ENCODE measurements at regions not wholly inside any gene's neighbourhood (a gene's known extent, or its start where the extent isn't known, plus 50 kb on each side); places are given as distances from the start of the nearest gene placed in this dataset.
A peak's percentile ranks its signal among the peaks of the same experiment; 100 is the strongest.
"Not testable (repeated sequence)": the region's sequence is repeated elsewhere in the genome, so short reads cannot be mapped to it uniquely, and the experiment has no call there.

DNA sequence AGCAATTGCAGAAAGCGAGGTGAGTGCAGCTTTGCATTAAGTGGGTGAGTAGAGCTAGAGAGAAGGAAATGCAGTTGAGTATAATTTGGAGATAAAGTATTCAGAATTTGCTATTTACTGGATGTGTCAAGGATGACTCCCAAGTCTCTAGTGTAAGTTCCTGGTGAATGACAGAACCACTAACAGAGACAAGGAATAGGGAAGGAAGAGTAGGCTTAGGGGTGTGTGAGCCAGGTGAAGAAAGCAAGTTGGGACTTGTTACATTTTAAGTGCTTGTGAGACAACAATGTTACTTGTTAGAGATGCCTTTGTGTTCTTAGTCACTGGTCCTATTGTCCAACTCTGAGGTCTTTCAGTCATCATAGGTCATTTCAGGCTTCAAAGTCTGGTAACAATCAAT, 70.8 kb downstream of the TBC1D26 start:
- H3K4me1 Mint-ChIP-seq (ENCODE audit: low read depth); DNase-seq; H3K27ac Mint-ChIP-seq; H3K27me3 Mint-ChIP-seq; CTCF ChIA-PET; H3K36me3 Mint-ChIP-seq; intact Hi-C loops (cut with micrococcal nuclease); POLR2A ChIA-PET; H3K4me3 Mint-ChIP-seq; H3K9me3 Mint-ChIP-seq: not testable (repeated sequence)

DNA sequence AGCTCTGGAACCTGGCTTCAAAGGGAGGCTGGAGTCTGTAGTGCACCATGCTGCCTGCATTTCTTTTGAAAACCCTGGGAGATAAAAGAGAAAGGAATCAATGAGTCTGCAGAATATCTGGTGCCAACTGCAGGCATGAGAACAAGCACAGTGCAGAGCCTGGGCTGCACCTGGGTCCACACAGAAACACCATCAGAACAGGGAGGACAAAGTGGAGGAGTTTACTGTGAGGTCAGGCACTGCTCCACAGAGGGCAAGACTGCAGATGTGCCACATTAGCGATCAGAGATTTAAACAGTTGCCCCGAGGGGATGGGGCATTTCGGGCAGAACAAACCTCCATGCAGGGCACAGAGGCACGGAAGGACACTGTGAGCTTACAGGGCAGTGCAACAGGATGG, 74.7 kb downstream of the TBC1D26 start:
- H3K9me3 Mint-ChIP-seq; H3K36me3 Mint-ChIP-seq; H3K27ac Mint-ChIP-seq; H3K27me3 Mint-ChIP-seq; CTCF ChIA-PET; H3K4me1 Mint-ChIP-seq (ENCODE audit: low read depth); POLR2A ChIA-PET; DNase-seq; intact Hi-C loops (cut with micrococcal nuclease); H3K4me3 Mint-ChIP-seq: not testable (repeated sequence)

DNA sequence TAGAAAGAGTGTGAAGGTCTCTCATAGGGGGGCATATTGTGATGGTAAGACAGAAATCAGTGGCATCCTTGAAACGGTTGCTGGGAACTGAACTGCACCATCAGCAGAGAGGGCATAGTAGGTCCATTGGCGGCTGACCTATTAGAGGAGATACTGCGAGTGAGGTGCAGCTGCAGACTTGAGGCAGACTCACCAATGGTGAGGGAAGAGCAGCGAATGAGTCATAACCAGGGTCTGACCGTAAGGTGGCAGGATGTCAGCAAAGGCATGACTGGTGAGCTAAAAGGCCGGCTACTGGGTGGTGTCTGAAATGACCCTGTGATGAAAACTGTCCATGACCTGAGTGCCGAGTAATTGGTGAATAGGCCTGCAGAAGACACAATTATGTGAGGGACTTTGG, 81.3 kb downstream of the TBC1D26 start:
- H3K27ac Mint-ChIP-seq; POLR2A ChIA-PET; H3K4me3 Mint-ChIP-seq; intact Hi-C loops (cut with micrococcal nuclease); DNase-seq; CTCF ChIA-PET; H3K4me1 Mint-ChIP-seq (ENCODE audit: low read depth); H3K27me3 Mint-ChIP-seq; H3K9me3 Mint-ChIP-seq; H3K36me3 Mint-ChIP-seq: not testable (repeated sequence)

DNA sequence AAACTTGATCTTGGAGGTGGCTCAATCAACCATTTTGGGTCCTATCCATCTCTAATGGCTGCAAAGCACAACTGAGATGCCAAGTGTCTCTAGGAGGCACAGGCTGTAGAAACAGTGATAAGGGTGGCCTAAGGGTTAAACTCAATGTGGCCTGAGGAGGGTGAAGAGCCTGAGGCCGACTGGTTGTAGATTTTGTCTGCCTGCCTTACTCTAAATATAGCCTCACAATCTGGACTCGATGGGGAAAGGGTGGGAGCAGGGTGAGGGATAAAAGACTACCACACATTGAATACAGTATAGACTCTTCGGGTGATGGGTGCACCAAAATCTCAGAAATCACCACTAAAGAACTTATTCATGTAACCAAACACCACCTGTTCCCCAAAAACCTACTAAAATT, 81.9 kb downstream of the TBC1D26 start:
- H3K27me3 Mint-ChIP-seq; intact Hi-C loops (cut with micrococcal nuclease): not testable (repeated sequence)

GRCh38 chr17:15817861-15818260, 85.8 kb downstream of the TBC1D26 start:
- CTCF ChIA-PET; H3K4me3 Mint-ChIP-seq; DNase-seq; H3K9me3 Mint-ChIP-seq; H3K4me1 Mint-ChIP-seq (ENCODE audit: low read depth); H3K27me3 Mint-ChIP-seq; POLR2A ChIA-PET; H3K27ac Mint-ChIP-seq; intact Hi-C loops (cut with micrococcal nuclease); H3K36me3 Mint-ChIP-seq: not testable (repeated sequence)

More for the DNA sequence above, 81.9 kb downstream of the TBC1D26 start:
- DNase-seq; H3K27ac Mint-ChIP-seq; POLR2A ChIA-PET; H3K4me3 Mint-ChIP-seq; H3K36me3 Mint-ChIP-seq; H3K9me3 Mint-ChIP-seq; H3K4me1 Mint-ChIP-seq (ENCODE audit: low read depth); CTCF ChIA-PET: not testable (repeated sequence)

DNA sequence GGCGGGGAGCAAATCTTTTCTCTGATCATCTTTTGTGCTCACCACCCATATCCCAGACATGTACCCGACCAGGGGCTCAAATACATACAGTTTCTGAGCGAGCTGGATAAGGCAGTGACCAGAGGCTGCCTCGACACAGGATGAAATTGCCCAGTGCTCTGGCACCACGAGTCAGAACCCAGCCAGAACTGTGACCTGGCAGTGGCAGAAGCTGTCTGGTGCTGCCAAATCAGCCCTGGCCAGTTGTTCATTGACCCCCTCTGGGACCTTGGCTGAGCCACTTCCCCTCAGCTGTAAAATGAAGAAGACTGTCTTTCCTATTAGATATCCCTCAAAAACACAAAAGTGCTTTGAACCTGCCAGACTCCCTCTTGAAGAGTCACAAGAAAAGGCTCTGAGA, 90.2 kb downstream of the TBC1D26 start:
- H3K4me3 Mint-ChIP-seq; H3K36me3 Mint-ChIP-seq; H3K27me3 Mint-ChIP-seq; H3K27ac Mint-ChIP-seq; intact Hi-C loops (cut with micrococcal nuclease); CTCF ChIA-PET; H3K9me3 Mint-ChIP-seq; POLR2A ChIA-PET; DNase-seq; H3K4me1 Mint-ChIP-seq (ENCODE audit: low read depth): not testable (repeated sequence)

GRCh38 chr17:15828727-15829314, 96.7 kb downstream of the TBC1D26 start:
- H3K27ac Mint-ChIP-seq, H3K36me3 Mint-ChIP-seq, H3K4me3 Mint-ChIP-seq, POLR2A ChIA-PET, H3K9me3 Mint-ChIP-seq: not testable (repeated sequence)
- CTCF ChIA-PET, result interaction anchor here (1.3 to 2.5 kb wide), 3 partner anchors 166 to 193 kb away, joined by 3 to 22 read pairs (median 4); partner anchors contain the start of genes TTC19 and ZSWIM7
- peaks cover 15% of the 10 kb centered on the region for H3K4me1 Mint-ChIP-seq (ENCODE audit: low read depth)
- intact Hi-C loops (cut with micrococcal nuclease), result loop anchor here (1.0 kb wide), 1 partner anchor 169 kb away; no protein-coding TSS in a partner anchor
- DNase-seq, result peak; percentile 84
- peaks cover 12% of the 10 kb centered on the region for H3K27me3 Mint-ChIP-seq

DNA sequence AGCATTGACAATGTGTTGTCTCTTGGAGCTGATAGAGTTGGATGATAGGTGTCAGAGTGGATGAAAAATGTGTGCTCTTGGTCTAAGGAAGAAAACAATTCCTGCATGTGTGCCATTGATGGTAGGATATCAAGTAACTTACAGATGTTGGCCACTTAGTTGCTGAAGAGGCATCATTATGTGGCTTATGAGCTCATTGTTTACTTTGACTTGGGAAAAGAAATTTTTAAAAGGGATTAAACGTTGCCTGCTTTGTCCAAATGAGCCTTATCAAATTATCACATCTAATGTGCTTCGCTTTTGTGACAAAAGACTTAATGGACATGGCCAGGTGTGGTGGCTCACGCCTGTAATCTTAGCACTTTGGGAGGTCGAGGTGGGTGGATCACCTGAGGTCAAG, 98.1 kb downstream of the TBC1D26 start:
- CTCF ChIA-PET, H3K9me3 Mint-ChIP-seq: not testable (repeated sequence)

DNA sequence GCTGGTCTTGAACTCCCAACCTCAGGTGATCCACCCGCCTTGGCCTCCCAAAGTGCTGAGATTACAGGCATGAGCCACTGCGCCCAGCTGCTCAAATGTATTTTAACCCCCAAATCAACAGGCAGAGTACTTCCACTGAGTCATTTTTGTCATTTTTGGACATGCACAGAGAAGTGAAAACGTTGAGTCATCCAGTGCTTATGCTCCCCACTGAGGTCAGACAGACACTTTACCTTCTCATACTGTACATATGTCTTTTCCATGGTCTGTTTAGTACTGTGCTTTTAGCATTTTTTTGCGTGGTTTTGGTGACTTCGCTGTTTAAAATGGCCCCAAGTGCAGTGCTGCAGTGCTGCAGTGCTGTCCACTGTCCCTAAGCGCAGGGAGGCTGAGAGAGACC, 99.1 kb downstream of the TBC1D26 start:
- intact Hi-C loops (cut with micrococcal nuclease), result loop anchor here (1.0 kb wide), 1 partner anchor 128 kb away; no protein-coding TSS in a partner anchor
- peaks cover 15% of the 10 kb centered on the region for H3K4me1 Mint-ChIP-seq (ENCODE audit: low read depth)
- peak; percentile 52 for DNase-seq
- H3K9me3 Mint-ChIP-seq, H3K4me3 Mint-ChIP-seq, H3K36me3 Mint-ChIP-seq, H3K27me3 Mint-ChIP-seq, POLR2A ChIA-PET, H3K27ac Mint-ChIP-seq, CTCF ChIA-PET: not testable (repeated sequence)

More for the DNA sequence above, 98.1 kb downstream of the TBC1D26 start:
- DNase-seq; H3K27ac Mint-ChIP-seq; POLR2A ChIA-PET; H3K27me3 Mint-ChIP-seq; intact Hi-C loops (cut with micrococcal nuclease); H3K36me3 Mint-ChIP-seq; H3K4me3 Mint-ChIP-seq: not testable (repeated sequence)
- peaks cover 15% of the 10 kb centered on the region for H3K4me1 Mint-ChIP-seq (ENCODE audit: low read depth)

DNA sequence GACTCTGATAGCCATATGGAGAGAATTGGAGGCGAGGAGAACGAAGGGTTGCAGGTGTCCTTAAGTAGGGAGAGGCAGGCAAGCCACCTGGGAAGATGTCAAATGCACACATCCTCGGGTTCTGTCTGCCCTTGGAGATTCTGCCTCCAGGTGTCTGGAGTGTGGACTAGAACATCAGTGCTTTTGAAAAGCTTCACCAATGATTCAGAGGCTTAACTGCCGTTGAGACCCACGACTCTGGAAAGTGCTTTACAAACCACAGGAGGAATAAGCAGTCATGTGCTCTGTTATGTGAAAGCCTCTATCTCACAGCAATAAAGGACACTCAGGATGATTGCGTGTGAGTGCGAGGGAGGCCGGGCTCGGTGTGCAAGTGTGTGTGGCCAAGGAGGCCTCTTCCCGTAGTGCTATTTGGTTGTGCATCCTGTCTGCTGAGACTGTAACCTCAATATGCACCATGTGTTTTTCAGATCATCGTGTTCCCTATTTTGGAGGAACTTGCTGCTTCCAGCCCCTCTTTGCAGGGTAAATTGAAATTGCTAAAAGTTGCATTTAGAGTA, 100.9 kb downstream of the TBC1D26 start:
- H3K9me3 Mint-ChIP-seq; CTCF ChIA-PET; H3K4me3 Mint-ChIP-seq; POLR2A ChIA-PET; intact Hi-C loops (cut with micrococcal nuclease); DNase-seq; H3K36me3 Mint-ChIP-seq; H3K27me3 Mint-ChIP-seq; H3K27ac Mint-ChIP-seq: not testable (repeated sequence)
- peaks cover 15% of the 10 kb centered on the region for H3K4me1 Mint-ChIP-seq (ENCODE audit: low read depth)

DNA sequence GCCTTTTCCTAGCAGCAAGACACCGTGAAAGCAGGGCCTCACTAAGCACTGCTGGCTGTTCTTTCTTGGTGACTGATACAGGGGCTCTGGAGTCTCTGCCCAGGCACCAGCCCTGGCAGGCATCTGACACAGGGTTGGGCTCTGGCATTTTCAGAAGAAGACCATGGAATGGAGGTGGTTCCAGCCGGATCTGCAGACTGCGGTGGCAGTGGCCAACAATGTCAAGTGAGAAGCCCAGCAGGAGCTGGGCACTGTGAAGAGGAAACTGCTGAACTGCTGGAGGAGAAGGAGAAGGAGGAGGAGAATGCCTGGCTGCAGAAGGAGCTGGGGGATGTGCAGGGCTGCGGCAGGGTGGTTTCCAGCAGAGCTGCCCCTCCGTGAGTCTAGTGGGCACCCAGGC, 101.8 kb downstream of the TBC1D26 start:
- H3K27me3 Mint-ChIP-seq; POLR2A ChIA-PET; H3K36me3 Mint-ChIP-seq; H3K4me3 Mint-ChIP-seq; CTCF ChIA-PET; H3K9me3 Mint-ChIP-seq; H3K27ac Mint-ChIP-seq; DNase-seq; intact Hi-C loops (cut with micrococcal nuclease): not testable (repeated sequence)
- H3K4me1 Mint-ChIP-seq (ENCODE audit: low read depth), result peaks cover 11% of the 10 kb centered on the region

DNA sequence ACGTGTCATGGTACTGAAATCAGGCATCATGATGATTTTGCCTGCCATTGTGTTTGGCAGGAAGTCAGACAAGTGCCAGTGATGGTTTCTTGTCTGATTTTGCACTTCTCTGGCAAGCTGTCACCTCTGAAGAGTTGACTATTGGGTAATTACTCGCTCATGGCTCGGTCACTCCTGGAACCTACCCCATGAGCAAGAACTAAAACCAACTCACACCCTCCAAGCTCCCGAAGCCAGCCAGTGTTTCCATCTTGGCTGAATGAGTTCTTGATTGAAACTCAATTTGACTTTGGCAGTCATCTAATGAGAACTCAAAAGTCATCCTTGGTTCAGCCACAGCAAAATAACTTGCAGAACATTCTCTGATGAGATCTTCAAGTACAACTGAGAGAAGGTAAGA, 103.4 kb downstream of the TBC1D26 start:
- POLR2A ChIA-PET; H3K27me3 Mint-ChIP-seq; H3K36me3 Mint-ChIP-seq; CTCF ChIA-PET; H3K4me3 Mint-ChIP-seq; H3K4me1 Mint-ChIP-seq (ENCODE audit: low read depth); H3K27ac Mint-ChIP-seq; H3K9me3 Mint-ChIP-seq; intact Hi-C loops (cut with micrococcal nuclease): not testable (repeated sequence)
- peak; percentile 14 for DNase-seq

- CTCF ChIA-PET; DNase-seq; H3K9me3 Mint-ChIP-seq; H3K27ac Mint-ChIP-seq; H3K36me3 Mint-ChIP-seq; intact Hi-C loops (cut with micrococcal nuclease); POLR2A ChIA-PET; H3K4me3 Mint-ChIP-seq; H3K27me3 Mint-ChIP-seq; H3K4me1 Mint-ChIP-seq (ENCODE audit: low read depth): not testable (repeated sequence)
Measured at GRCh38 chr17:15836249-15836982, 104.3 kb downstream of the TBC1D26 start.

Data from activated CD4-positive, alpha-beta memory T cell treated with anti-CD3 and anti-CD28 coated beads for 36 hours (primary cell).